AG04450 (cell line): ENCODE measurements at regions not wholly inside any gene's neighbourhood (a gene's known extent, or its start where the extent isn't known, plus 50 kb on each side); places are given as distances from the start of the nearest gene placed in this dataset.

Experiments used
- CTCF ChIA-PET: fragments of 300-600, 350-600 bp; formaldehyde crosslinking; extraction: SDS; loops from one replicate; lab custom pipeline; 2022; ENCODE audit warnings: antibody characterized with exemption, inconsistent platforms; lab: Charles Lee
- POLR2A ChIA-PET: fragments of 350-600 bp; formaldehyde crosslinking; extraction: SDS; loops from one replicate; lab custom pipeline; 2021; ENCODE audit warnings: antibody characterized with exemption, inconsistent platforms; lab: Yijun Ruan, JAX
- DNase-seq: peaks from one replicate; pipeline ENCODE4 v3.0.0-alpha.2; 2011; ENCODE audit warnings: low read depth, low spot score
- H3K27ac ChIP-seq: one replicate; pipeline ENCODE4 v1.5.1; 2012; ENCODE audit warnings: low read depth, low read length, control low read depth
- H3K27me3 ChIP-seq: one replicate; pipeline ENCODE4 v1.6.0; 2012; ENCODE audit warnings: low read length; ENCODE audit not compliant: control insufficient read depth, insufficient read depth
- H3K4me3 ChIP-seq: 2 replicates; pipeline ENCODE4 v1.5.1; 2011; ENCODE audit warnings: mild to moderate bottlenecking, low read depth, low read length, control low read depth
- H3K9me3 ChIP-seq: 2 replicates; pipeline ENCODE4 v1.5.1; 2012; ENCODE audit warnings: low read length; ENCODE audit not compliant: control insufficient read depth, insufficient read depth
- CTCF ChIP-seq: IDR thresholded peaks from 2 replicates; pipeline ENCODE4 v1.5.1; 2011; ENCODE audit warnings: low read depth, low read length, control low read depth, inconsistent platforms

GRCh38 chr7:37504801-37505200 is 56.1 kb upstream of the ELMO1 start:
- no peak for DNase-seq
- POLR2A ChIA-PET = no interaction called here

GRCh38 chr7:37505750-37506353 is 57.2 kb upstream of the ELMO1 start:
- no peak for DNase-seq
- Histone ChIP-seq H3K27ac (no peak overlapping the region), H3K9me3 (peaks cover 10% of the 10 kb centered on the region; the same call in 1 of the 2 replicates), H3K4me3 (no peak overlapping the region), H3K27me3 (no peaks in the 10 kb centered on the region)
- no peak for TF ChIP-seq CTCF
- POLR2A ChIA-PET = no interaction called here
- CTCF ChIA-PET = interaction anchor here (1.5 kb wide), 1 partner anchor 11 kb away, joined by 3 read pairs; no protein-coding TSS in a partner anchor

More at GRCh38 chr7:37504801-37505200, 56.1 kb upstream of the ELMO1 start:
- no peak overlapping the region for H3K27ac ChIP-seq
- CTCF ChIA-PET = no interaction called here
- H3K27me3 ChIP-seq = no peaks in the 10 kb centered on the region
- peaks cover 11% of the 10 kb centered on the region; the same call in 1 of the 2 replicates for H3K9me3 ChIP-seq
- TF ChIP-seq CTCF = no peak
- H3K4me3 ChIP-seq = no peak overlapping the region

GRCh38 chr7:37508118-37508517 is 59.5 kb upstream of the ELMO1 start:
- POLR2A ChIA-PET = no interaction called here
- Histone ChIP-seq H3K4me3 (no peak overlapping the region), H3K27ac (no peak overlapping the region), H3K27me3 (no peaks in the 10 kb centered on the region), H3K9me3 (peaks cover 12% of the 10 kb centered on the region; the same call in 1 of the 2 replicates)
- no peak for DNase-seq
- TF ChIP-seq CTCF = no peak
- CTCF ChIA-PET = interaction anchor here (0.6 kb wide), 1 partner anchor 1481 kb away, joined by 3 read pairs; no protein-coding TSS in a partner anchor

- H3K27me3 ChIP-seq = no peaks in the 10 kb centered on the region
- H3K4me3 ChIP-seq = no peak overlapping the region
- ChIA-PET CTCF (no interaction called here), POLR2A (no interaction called here)
- DNase-seq = no peak
- peak; percentile 10; the same call in 1 of the 2 replicates for TF ChIP-seq CTCF
- H3K9me3 ChIP-seq = peaks cover 13% of the 10 kb centered on the region; the same call in 1 of the 2 replicates
- H3K27ac ChIP-seq = no peak overlapping the region
Measured at GRCh38 chr7:37510043-37510634, 61.5 kb upstream of the ELMO1 start.

GRCh38 chr7:37511915-37512314 is 63.3 kb upstream of the ELMO1 start:
- H3K4me3 ChIP-seq = no peak overlapping the region
- H3K27me3 ChIP-seq = no peaks in the 10 kb centered on the region
- CTCF ChIA-PET = no interaction called here
- TF ChIP-seq CTCF = no peak
- H3K27ac ChIP-seq = no peak overlapping the region
- no peak for DNase-seq
- H3K9me3 ChIP-seq = peaks cover 19% of the 10 kb centered on the region; the same call in 1 of the 2 replicates
- POLR2A ChIA-PET = no interaction called here
